Activated CD8-positive, alpha-beta memory T cell treated with anti-CD3 and anti-CD28 coated beads for 4 hours (primary cell): ENCODE measurements at regions not wholly inside any gene's neighbourhood (a gene's known extent, or its start where the extent isn't known, plus 50 kb on each side); places are given as distances from the start of the nearest gene placed in this dataset.

Source experiments
- DNase-seq, 2 donors: peaks; one replicate each; pipeline ENCODE4 v3.0.0-alpha.2; 2020; ENCODE audit warnings: low read depth in 2 of 2

- DNase-seq, result no peak
Observed at GRCh38 chr10:10101106-10101505, 916.6 kb upstream of the CELF2 start.

GRCh38 chr10:10110844-10111490 is 906.7 kb upstream of the CELF2 start:
- DNase-seq, result no peak

GRCh38 chr10:10118131-10118530 is 899.5 kb upstream of the CELF2 start:
- DNase-seq, result no peak

- DNase-seq, result no peak
Observed at GRCh38 chr10:10120671-10121070, 897.0 kb upstream of the CELF2 start.

- DNase-seq, result no peak
Observed at GRCh38 chr10:10125676-10126075, 892.0 kb upstream of the CELF2 start.

GRCh38 chr10:10126218-10126617 is 891.5 kb upstream of the CELF2 start:
- DNase-seq, result no peak

GRCh38 chr10:10128387-10128786 is 889.3 kb upstream of the CELF2 start:
- DNase-seq, result no peak

GRCh38 chr10:10130686-10131085 is 887.0 kb upstream of the CELF2 start:
- no peak for DNase-seq

- no peak for DNase-seq
Observed at GRCh38 chr10:10132009-10132408, 885.7 kb upstream of the CELF2 start.

GRCh38 chr10:10133281-10133680 is 884.4 kb upstream of the CELF2 start:
- DNase-seq, result no peak

GRCh38 chr10:10138685-10139084 is 879.0 kb upstream of the CELF2 start:
- DNase-seq, result no peak

GRCh38 chr10:10141782-10142382 is 875.8 kb upstream of the CELF2 start:
- DNase-seq, result no peak

GRCh38 chr10:10146604-10147003 is 871.1 kb upstream of the CELF2 start:
- DNase-seq, result no peak

- no peak for DNase-seq
Observed at GRCh38 chr10:10149899-10150298, 867.8 kb upstream of the CELF2 start.

- DNase-seq, result no peak
Observed at GRCh38 chr10:10156917-10157600, 860.6 kb upstream of the CELF2 start.

GRCh38 chr10:10160821-10161312 is 856.8 kb upstream of the CELF2 start:
- DNase-seq, result no peak

- DNase-seq, result no peak
Observed at GRCh38 chr10:10164848-10165247, 852.8 kb upstream of the CELF2 start.

- no peak for DNase-seq
Observed at GRCh38 chr10:10165415-10165814, 852.3 kb upstream of the CELF2 start.

GRCh38 chr10:10178476-10178875 is 839.2 kb upstream of the CELF2 start:
- DNase-seq, result no peak

- no peak for DNase-seq
Observed at GRCh38 chr10:10193848-10194247, 823.8 kb upstream of the CELF2 start.

- no peak for DNase-seq
Observed at GRCh38 chr10:10196701-10197100, 821.0 kb upstream of the CELF2 start.

GRCh38 chr10:10197423-10197822 is 820.2 kb upstream of the CELF2 start:
- no peak for DNase-seq

- DNase-seq, result no peak
Observed at GRCh38 chr10:10198363-10198762, 819.3 kb upstream of the CELF2 start.
